Left colon (tissue), 2 donors: ENCODE measurements at regions not wholly inside any gene's neighbourhood (a gene's known extent, or its start where the extent isn't known, plus 50 kb on each side); places are given as distances from the start of the nearest gene placed in this dataset.
"Not testable (repeated sequence)": the region's sequence is repeated elsewhere in the genome, so short reads cannot be mapped to it uniquely, and the experiment has no call there.

ENCODE experiments used
- ATAC-seq: fragments of 200-7000 bp; cut with Tn5 transposase; one replicate; pipeline ENCODE4 v1.9.1; 2020; ENCODE audit warnings: mild to moderate bottlenecking, moderate library complexity
- DNase-seq, 2 donors: peaks; one replicate each; pipeline ENCODE4 v3.0.0-alpha.2; 2020
- intact Hi-C, 2 donors: fragments of 100-400 bp; cut with DNase I in 1 of 2; cut with micrococcal nuclease in 1 of 2; formaldehyde crosslinking; loops; one replicate each; pipeline versions ENCODE4 v1.11.2 to v1.14.0; 2022; cut with DNase I, micrococcal nuclease
- donor health status: DM: no; HTN: no; CAD: no.
- donor health status: DM: yes; HTN: yes; CAD: no.

GRCh38 chr22:49008682-49009235, 818.9 kb downstream of the BRD1 start:
- ATAC-seq (no peak), DNase-seq (no peak)
- intact Hi-C loops = no loop called here

DNA sequence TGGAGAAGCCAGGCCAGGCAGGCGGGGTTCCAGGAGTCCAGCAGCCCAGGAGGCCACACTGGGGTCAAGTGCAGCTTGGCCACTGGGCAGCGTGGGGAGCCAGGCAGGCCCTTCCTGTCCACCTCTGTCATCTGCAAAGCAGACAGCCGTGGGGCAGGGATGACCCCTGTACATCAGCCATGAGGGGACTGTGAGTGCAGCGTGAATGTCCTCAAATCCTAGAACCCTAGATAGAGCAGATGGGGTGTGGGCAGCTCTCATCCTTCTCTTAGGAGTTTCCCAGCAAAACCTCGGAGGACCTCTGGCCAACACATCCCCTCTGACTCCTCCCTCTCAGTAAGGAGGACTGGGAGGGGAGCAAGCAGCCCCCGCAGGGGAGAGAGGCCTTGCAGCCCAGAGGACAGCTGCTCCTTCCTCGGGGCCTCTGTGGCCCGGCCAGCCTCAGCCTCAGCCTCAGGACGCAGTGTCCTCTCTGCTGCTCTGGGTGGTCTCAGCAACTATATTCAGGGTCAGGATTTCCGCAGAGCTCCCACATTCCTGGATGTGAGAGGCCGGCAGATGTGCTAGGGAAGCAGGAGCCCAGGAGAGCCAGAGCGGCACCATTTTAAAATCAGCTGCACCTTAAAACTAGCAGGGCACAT, 820.5 kb downstream of the BRD1 start:
- DNase-seq (no peak), ATAC-seq (no peak)
- intact Hi-C loops = no loop called here

DNA sequence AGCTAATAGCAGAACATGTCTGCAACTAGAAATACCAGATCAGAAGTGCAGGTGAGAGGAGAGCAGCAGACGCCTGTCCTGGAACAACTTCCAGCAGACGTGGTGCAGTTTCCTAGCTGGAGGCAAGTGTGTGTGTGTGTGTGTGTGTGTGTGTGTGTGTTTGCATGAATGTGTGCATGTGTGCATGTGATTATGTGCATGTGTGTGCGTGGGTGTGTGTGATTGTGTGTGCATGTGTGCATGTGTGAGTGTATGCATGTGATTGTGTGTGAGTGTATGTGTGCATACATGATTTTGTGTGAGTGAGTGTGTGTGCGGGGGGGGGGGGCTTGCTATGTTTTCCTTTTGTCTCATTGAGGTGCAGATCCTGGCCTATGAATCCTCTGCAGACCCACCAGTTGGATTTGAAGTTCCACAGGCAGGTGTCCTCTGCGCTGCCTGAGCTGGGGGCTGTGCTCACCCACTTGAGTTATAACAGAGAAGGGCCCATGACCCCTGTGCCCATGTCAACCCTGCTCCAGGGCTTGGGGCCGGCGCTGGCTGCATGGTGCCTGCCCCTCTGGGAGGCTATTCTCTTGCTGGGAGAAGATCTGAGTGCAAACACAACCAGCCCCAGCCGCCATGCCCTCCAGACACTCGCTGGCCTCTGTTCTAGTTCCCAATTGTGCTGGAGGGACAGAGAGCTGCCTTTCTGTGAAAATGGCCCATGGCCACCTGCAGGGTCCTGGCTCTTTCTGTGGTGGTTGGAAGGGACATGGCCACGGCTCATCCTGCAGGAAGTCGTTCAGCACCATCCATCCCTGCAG, 821.3 kb downstream of the BRD1 start:
- no peak for ATAC-seq
- no peak for DNase-seq
- intact Hi-C loops = no loop called here

DNA sequence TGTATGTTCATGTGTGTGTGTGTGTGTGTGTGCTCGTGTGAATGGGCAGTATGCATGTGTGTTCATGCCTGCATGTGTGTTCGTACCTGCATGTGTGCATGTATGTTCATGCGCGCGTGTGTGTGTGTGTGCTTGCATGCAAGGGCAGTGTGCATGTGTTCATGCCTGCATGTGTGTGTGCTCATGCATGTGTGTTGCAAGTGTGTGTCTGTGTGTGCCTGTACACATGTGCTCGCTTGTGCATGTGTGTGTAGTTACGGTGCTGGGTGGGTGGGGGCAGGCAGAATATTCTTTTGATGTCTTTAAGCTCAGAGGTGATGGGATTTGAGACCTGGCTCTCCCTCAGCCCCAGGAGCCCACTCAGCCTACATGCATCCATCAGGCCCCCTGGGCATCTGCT, 822.1 kb downstream of the BRD1 start:
- DNase-seq = no peak
- intact Hi-C loops = no loop called here
- ATAC-seq = no peak

- DNase-seq (no peak), ATAC-seq (no peak)
- intact Hi-C loops = no loop called here
Measured at GRCh38 chr22:49004484-49005399, 822.9 kb downstream of the BRD1 start.

DNA sequence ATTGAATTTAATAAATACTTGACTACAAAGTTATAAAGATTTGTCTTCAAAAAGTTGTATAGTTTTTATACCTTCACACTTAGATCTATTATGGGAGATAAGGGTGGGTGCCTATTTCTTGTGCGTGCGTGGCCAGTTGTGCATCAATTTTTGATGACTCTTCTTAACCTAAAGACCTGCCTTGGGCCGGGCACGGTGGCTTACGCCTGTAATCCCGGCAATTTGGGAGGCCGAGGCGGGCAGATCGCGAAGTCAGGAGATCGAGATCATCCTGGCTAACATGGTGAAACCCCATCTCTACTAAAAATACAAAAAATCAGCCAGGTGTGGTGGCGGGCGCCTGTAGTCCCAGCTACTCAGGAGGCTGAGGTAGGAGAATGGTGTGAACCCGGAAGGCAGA, 830.1 kb downstream of the BRD1 start:
- DNase-seq, intact Hi-C loops, ATAC-seq: not testable (repeated sequence)

- ATAC-seq (no peak), DNase-seq (no peak)
- intact Hi-C loops = no loop called here
Measured at GRCh38 chr22:48993655-48994054, 834.0 kb downstream of the BRD1 start.

DNA sequence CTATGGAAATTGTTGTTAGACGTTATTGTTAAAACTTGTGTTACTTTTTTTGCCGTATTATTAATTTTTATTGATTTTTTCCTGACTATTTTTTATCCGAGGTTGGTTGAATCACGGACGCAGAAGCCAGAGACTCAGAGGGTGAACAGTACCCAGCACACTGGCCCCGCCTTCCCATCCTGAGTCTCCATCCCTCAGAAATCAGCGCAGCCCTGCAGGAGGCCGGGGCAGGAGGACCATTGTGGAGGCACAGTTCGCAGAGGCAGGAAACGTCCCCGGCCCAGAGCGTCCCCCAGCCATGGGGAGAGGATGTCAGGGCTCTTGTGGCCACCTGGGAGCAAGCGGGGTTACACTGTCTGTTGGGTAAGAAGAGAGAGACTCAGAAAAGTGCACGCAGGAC, 843.0 kb downstream of the BRD1 start:
- no peak for ATAC-seq
- intact Hi-C loops = no loop called here
- no peak for DNase-seq

- DNase-seq = no peak
- ATAC-seq = no peak
- intact Hi-C loops = no loop called here
Measured at GRCh38 chr22:48982321-48982905, 845.3 kb downstream of the BRD1 start.

GRCh38 chr22:48981371-48982061, 846.2 kb downstream of the BRD1 start:
- ATAC-seq (no peak), DNase-seq (no peak)
- intact Hi-C loops = no loop called here

DNA sequence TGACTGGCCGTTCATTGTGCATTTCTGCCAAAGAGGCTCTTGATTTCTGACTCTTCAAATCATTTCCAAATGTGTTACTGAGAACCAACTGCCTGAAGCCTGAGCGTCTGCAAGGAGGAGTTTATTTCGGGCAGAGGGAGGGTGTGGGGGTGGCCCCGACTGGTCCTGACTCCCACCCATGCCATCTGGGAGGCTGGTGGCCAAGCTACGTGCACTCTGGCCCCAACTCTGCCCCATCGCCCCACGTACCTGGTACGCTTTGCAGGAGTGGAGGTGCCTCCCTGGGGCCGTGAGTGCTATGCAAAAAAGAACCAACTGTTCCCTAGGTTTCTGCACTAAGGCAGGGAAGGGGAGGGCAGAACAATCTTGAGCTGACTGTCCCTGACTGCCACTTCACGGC, 846.8 kb downstream of the BRD1 start:
- intact Hi-C loops = no loop called here
- ATAC-seq = no peak
- DNase-seq = no peak

DNA sequence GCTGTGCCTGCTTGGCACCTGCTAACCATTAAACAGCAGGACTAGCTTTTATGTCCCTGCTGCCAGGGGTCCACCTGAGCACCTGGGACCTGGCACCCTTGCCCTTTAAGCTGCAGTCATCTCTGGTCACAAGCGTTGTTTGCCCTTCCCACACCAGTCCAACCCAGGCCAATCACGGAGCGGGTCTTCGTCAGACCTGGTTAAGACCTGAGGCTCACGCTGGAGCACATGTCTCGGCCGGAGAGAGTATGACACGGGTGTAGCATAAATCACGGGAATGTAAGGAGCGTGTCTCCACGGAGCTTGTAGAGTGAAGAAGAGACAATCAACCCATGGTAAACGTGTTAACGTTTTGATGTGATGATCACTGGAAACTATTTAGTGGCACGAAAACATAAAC, 847.3 kb downstream of the BRD1 start:
- intact Hi-C loops = no loop called here
- no peak for DNase-seq
- no peak for ATAC-seq

GRCh38 chr22:48979482-48979881, 848.2 kb downstream of the BRD1 start:
- DNase-seq (no peak), ATAC-seq (no peak)
- intact Hi-C loops = no loop called here

GRCh38 chr22:48976556-48977535, 850.8 kb downstream of the BRD1 start:
- ATAC-seq (no peak), DNase-seq (no peak)
- intact Hi-C loops = no loop called here

DNA sequence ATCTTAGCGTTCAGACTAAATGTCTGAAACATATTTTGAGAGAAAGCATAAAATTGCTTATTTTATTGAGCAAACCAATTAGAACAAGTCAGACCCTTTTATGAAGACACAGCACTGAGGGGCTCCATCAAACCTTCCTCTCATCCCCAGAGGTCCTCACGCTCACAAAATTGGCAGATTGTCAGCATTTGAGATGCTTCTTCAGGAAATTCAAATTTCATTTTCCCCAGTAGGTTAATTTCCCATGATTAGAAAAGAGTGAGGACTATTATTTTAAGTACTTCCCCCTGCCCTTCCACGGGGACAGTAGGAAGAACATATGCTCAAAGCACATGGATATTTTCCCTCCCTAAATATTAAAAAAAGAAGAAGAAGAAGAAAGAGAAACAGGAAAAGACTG, 851.8 kb downstream of the BRD1 start:
- intact Hi-C loops = no loop called here
- ATAC-seq (no peak), DNase-seq (no peak)

GRCh38 chr22:48975316-48975741, 852.3 kb downstream of the BRD1 start:
- no peak for ATAC-seq
- intact Hi-C loops = no loop called here
- no peak for DNase-seq
